Psoas muscle (tissue), 7 donors: ENCODE measurements at regions not wholly inside any gene's neighbourhood (a gene's known extent, or its start where the extent isn't known, plus 50 kb on each side); places are given as distances from the start of the nearest gene placed in this dataset.

ENCODE experiments used
- ATAC-seq, 4 donors: fragments of 200-7000 bp; cut with Tn5 transposase; one replicate each; pipeline ENCODE4 v1.9.1; 2020; ENCODE audit warnings: moderate library complexity in 3 of 4, mild to moderate bottlenecking in 2 of 4
- DNase-seq, 2 donors: peaks; one replicate each; pipeline ENCODE4 v3.0.0-alpha.2; 2020
- H3K27ac ChIP-seq: fragments of 200-600 bp; one replicate; pipeline ENCODE4 v1.8.0; 2022
- H3K27me3 ChIP-seq, 3 donors: fragments of 200-600 bp in 1 of 3; one replicate each; pipeline versions ENCODE4 v1.6.1 to v1.8.0; 2013 to 2022; ENCODE audit warnings: low read length in 2 of 3, mild to moderate bottlenecking in 2 of 3, moderate library complexity in 1 of 3; ENCODE audit not compliant: insufficient read depth in 3 of 3
- H3K36me3 ChIP-seq, 2 donors: fragments of 200-600 bp in 1 of 2; one replicate each; pipeline versions ENCODE4 v1.6.1 to v1.8.0; 2013 to 2022; ENCODE audit warnings: low read depth in 1 of 2, mild to moderate bottlenecking in 1 of 2, moderate library complexity in 1 of 2; ENCODE audit not compliant: insufficient read depth in 1 of 2
- H3K4me1 ChIP-seq: fragments of 200-600 bp; one replicate; pipeline ENCODE4 v1.8.0; 2022
- H3K4me3 ChIP-seq: fragments of 200-600 bp; one replicate; pipeline ENCODE4 v1.8.0; 2022; ENCODE audit warnings: mild to moderate bottlenecking
- H3K9me3 ChIP-seq: fragments of 200-600 bp; one replicate; pipeline ENCODE4 v1.8.0; 2022
- CTCF ChIP-seq: fragments of 200-600 bp; IDR thresholded peaks from one replicate; pipeline ENCODE4 v1.8.0; 2022; ENCODE audit warnings: antibody characterized with exemption
- WGBS, 3 donors: extraction: QIAGEN DNeasy Blood & Tissue Kit; methylation state at CpG; one replicate each; pipeline versions ENCODE4 v1.1.6 to v1.1.7; 2013; 5-methylcytosine and 5-hydroxymethylcytosine counted together
- intact Hi-C, 2 donors: fragments of 100-400 bp; cut with DNase I; formaldehyde crosslinking; loops; one replicate each; pipeline versions ENCODE4 v1.11.0 to v1.14.2; 2022
- donor health status: healthy with polysubstance abuse.
- donor health status: DM: no; HTN: no; CAD: no; lungs with moderate emphysema.
- donor health status: Bipolar disorder and iron deficiency.
- donor health status: healthy.
- donor health status: DM: yes; HTN: yes; CAD: no.
- donor health status: DM: no; HTN: no; CAD: no.
- donor health status: DM: yes; HTN: yes; CAD: no.

- no peak for DNase-seq
- no peak for ATAC-seq
- intact Hi-C loops: no loop called here
- H3K4me1 ChIP-seq: no peaks in the 10 kb centered on the region
- H3K27ac ChIP-seq: no peak overlapping the region
- peaks cover 7% of the 10 kb centered on the region for H3K9me3 ChIP-seq
- H3K36me3 ChIP-seq: no peaks in the 10 kb centered on the region
- no peak for TF ChIP-seq CTCF
- H3K4me3 ChIP-seq: no peak overlapping the region
- WGBS, 3 donors: 77 to 88% (median 82%) methylated on average over 4 of the region's 4 CpGs
- peaks cover 0 to 4% (median 0%) of the 10 kb centered on the region in 3 donors for H3K27me3 ChIP-seq
Observed at GRCh38 chr7:156191090-156191489, 378.8 kb upstream of the SHH start.

GRCh38 chr7:156185076-156185475, 372.8 kb upstream of the SHH start:
- intact Hi-C loops: no loop called here
- ATAC-seq (no peak), DNase-seq (no peak)
- H3K36me3 ChIP-seq: no peaks in the 10 kb centered on the region
- no peak overlapping the region for H3K4me3 ChIP-seq
- 94 to 99% (median 97%) methylated on average over 2 of the region's 2 CpGs for WGBS, 3 donors
- H3K9me3 ChIP-seq: peaks cover 7% of the 10 kb centered on the region
- H3K4me1 ChIP-seq: no peaks in the 10 kb centered on the region
- H3K27ac ChIP-seq: no peak overlapping the region
- peaks cover 0 to 3% (median 0%) of the 10 kb centered on the region in 3 donors for H3K27me3 ChIP-seq
- no peak for TF ChIP-seq CTCF

GRCh38 chr7:156184164-156184563, 371.9 kb upstream of the SHH start:
- Histone ChIP-seq H3K4me3 (no peak overlapping the region), H3K27ac (no peak overlapping the region), H3K36me3 (no peaks in the 10 kb centered on the region), H3K9me3 (peaks cover 7% of the 10 kb centered on the region), H3K27me3 (peaks cover 0 to 3% (median 0%) of the 10 kb centered on the region in 3 donors), H3K4me1 (no peaks in the 10 kb centered on the region)
- no peak for TF ChIP-seq CTCF
- intact Hi-C loops: no loop called here
- no peak for ATAC-seq
- 61 to 67% (median 62%) methylated on average over 1 of the region's 1 CpG for WGBS, 3 donors
- DNase-seq: no peak

GRCh38 chr7:156180451-156181229, 368.4 kb upstream of the SHH start:
- Histone ChIP-seq H3K27ac (no peak overlapping the region), H3K9me3 (no peaks in the 10 kb centered on the region), H3K36me3 (no peaks in the 10 kb centered on the region), H3K27me3 (peaks cover 0 to 1% (median 0%) of the 10 kb centered on the region in 3 donors), H3K4me1 (no peaks in the 10 kb centered on the region), H3K4me3 (no peak overlapping the region)
- no peak for TF ChIP-seq CTCF
- ATAC-seq (no peak), DNase-seq (no peak)
- intact Hi-C loops: no loop called here
- WGBS, 3 donors: 78 to 82% (median 78%) methylated on average over 11 to 13 of the region's 13 CpGs
